B cell (primary cell): ENCODE measurements at regions not wholly inside any gene's neighbourhood (a gene's known extent, or its start where the extent isn't known, plus 50 kb on each side); places are given as distances from the start of the nearest gene placed in this dataset.

Experiments used
- ATAC-seq: fragments of 200-7000 bp; cut with Tn5 transposase; one replicate; pipeline ENCODE4 v1.10.0; 2021; ENCODE audit warnings: low read depth, mild to moderate bottlenecking, moderate number of reproducible peaks, moderate library complexity
- CTCF ChIA-PET: fragments of 350-600 bp; sonication (Branson Sonifier 250); formaldehyde crosslinking; loops from one replicate; lab custom pipeline; 2021; ENCODE audit warnings: antibody characterized with exemption, inconsistent platforms; lab: Charles Lee
- POLR2A ChIA-PET: fragments of 350-600 bp; sonication (Branson Sonifier 250); formaldehyde crosslinking; loops from one replicate; lab custom pipeline; 2021; ENCODE audit warnings: antibody characterized with exemption; lab: Charles Lee
- DNase-seq: peaks from one replicate; pipeline ENCODE4 v3.0.0; 2013
- H2AFZ ChIP-seq: 2 replicates; pipeline ENCODE4 v1.6.1; 2012; ENCODE audit warnings: mild to moderate bottlenecking, low read depth, low read length; ENCODE audit not compliant: insufficient read depth, poor library complexity, severe bottlenecking
- H3K27ac ChIP-seq, 2 donors: 1 replicate in 1 of 2; 2 replicates in 1 of 2; pipeline ENCODE4 v1.5.1; 2012 to 2013; ENCODE audit warnings: low read length in 2 of 2, mild to moderate bottlenecking in 2 of 2, moderate library complexity in 1 of 2
- H3K27me3 ChIP-seq, 4 experiments: fragments of 200-600 bp in 1 of 4; sonication (generic) in 1 of 4; replicated peaks in 1 of 4; 1 replicate in 2 of 4; 2 replicates in 2 of 4; pipeline versions ENCODE4 v1.6.1 to v1.7.0; 2013 to 2016; ENCODE audit warnings: low read length in 3 of 4, mild to moderate bottlenecking in 2 of 4, mixed read lengths in 1 of 4, moderate library complexity in 1 of 4; ENCODE audit not compliant: insufficient read depth in 4 of 4, control insufficient read depth in 3 of 4; ENCODE audit errors: control extremely low read depth in 1 of 4
- H3K36me3 ChIP-seq, 2 experiments: replicated peaks in 1 of 2; 1 replicate in 1 of 2; 2 replicates in 1 of 2; pipeline versions ENCODE4 v1.6.1 to v1.7.1; 2013; ENCODE audit warnings: low read length in 1 of 2; ENCODE audit not compliant: insufficient read depth in 2 of 2, control insufficient read depth in 1 of 2; ENCODE audit errors: control extremely low read depth in 1 of 2, extremely low read depth in 1 of 2
- H3K4me1 ChIP-seq, 2 donors: fragments of 200-600 bp in 1 of 2; sonication (generic) in 1 of 2; 1 replicate in 1 of 2; 2 replicates in 1 of 2; pipeline versions ENCODE4 v1.5.1 to v1.6.1; 2013 to 2017; ENCODE audit warnings: low read length in 2 of 2; ENCODE audit not compliant: control insufficient read depth in 2 of 2, insufficient read depth in 2 of 2
- H3K4me2 ChIP-seq: replicated peaks from 2 replicates; pipeline ENCODE3; 2012; ENCODE audit warnings: mild to moderate bottlenecking, low read depth, low read length; ENCODE audit not compliant: poor library complexity, severe bottlenecking
- H3K4me3 ChIP-seq, 5 experiments: fragments of 200-600 bp in 1 of 5; sonication (generic) in 1 of 5; 1 replicate in 3 of 5; 2 replicates in 2 of 5; pipeline versions ENCODE4 v1.5.1 to v1.7.0; 2011 to 2016; ENCODE audit warnings: low read length in 4 of 5, mild to moderate bottlenecking in 4 of 5, low read depth in 2 of 5, control low read depth in 1 of 5, moderate library complexity in 1 of 5; ENCODE audit not compliant: insufficient read depth in 1 of 5; ENCODE audit errors: control extremely low read depth in 1 of 5, extremely low read depth in 1 of 5
- H3K79me2 ChIP-seq: fragments of 200-600 bp; sonication (generic); one replicate; pipeline ENCODE4 v1.6.0; 2016; ENCODE audit warnings: low read length; ENCODE audit not compliant: control insufficient read depth, insufficient read depth
- H3K9ac ChIP-seq: fragments of 200-600 bp; sonication (generic); 2 replicates; pipeline ENCODE4 v1.6.1; 2017; ENCODE audit warnings: mild to moderate bottlenecking, low read length, moderate library complexity
- H3K9me3 ChIP-seq, 3 donors: one replicate each; pipeline versions ENCODE4 v1.6.1 to v1.7.1; 2013; ENCODE audit warnings: low read length in 2 of 3; ENCODE audit not compliant: control insufficient read depth in 2 of 3, insufficient read depth in 1 of 3; ENCODE audit errors: control extremely low read depth in 1 of 3
- H4K20me1 ChIP-seq: 2 replicates; pipeline ENCODE4 v1.6.0; 2012; ENCODE audit warnings: mild to moderate bottlenecking, low read length; ENCODE audit not compliant: insufficient read depth, control insufficient read depth, poor library complexity, severe bottlenecking
- H3K27ac Mint-ChIP-seq: one replicate; pipeline ENCODE4 v1.8.0; 2021; ENCODE audit warnings: mixed read lengths
- H3K27me3 Mint-ChIP-seq: one replicate; pipeline ENCODE4 v1.8.0; 2021; ENCODE audit warnings: mixed read lengths
- H3K4me1 Mint-ChIP-seq: one replicate; pipeline ENCODE4 v1.8.0; 2021; ENCODE audit warnings: mixed read lengths
- H3K4me3 Mint-ChIP-seq: one replicate; pipeline ENCODE4 v1.8.0; 2021; ENCODE audit warnings: mixed read lengths
- H3K9me3 Mint-ChIP-seq: one replicate; pipeline ENCODE4 v1.8.0; 2022; ENCODE audit warnings: mixed read lengths; ENCODE audit not compliant: insufficient read depth
- CTCF ChIP-seq: fragments of 200-600 bp; IDR thresholded peaks from one replicate; pipeline ENCODE4 v1.8.0; 2022; ENCODE audit warnings: antibody characterized with exemption, mild to moderate bottlenecking
- EZH2 ChIP-seq: IDR thresholded peaks from 2 replicates; pipeline ENCODE4 v1.6.1; 2012; ENCODE audit warnings: borderline replicate concordance, low read depth, mild to moderate bottlenecking, moderate library complexity, low read length; ENCODE audit not compliant: insufficient read depth, poor library complexity, severe bottlenecking
- WGBS: methylation state at CpG from one replicate; pipeline ENCODE4 v1.1.5; 2013; ENCODE audit warnings: missing lambda C conversion rate; ENCODE audit not compliant: insufficient coverage; 5-methylcytosine and 5-hydroxymethylcytosine counted together
- intact Hi-C: fragments of 100-400 bp; cut with micrococcal nuclease; formaldehyde crosslinking; loops from one replicate; pipeline ENCODE4 v1.10.0; 2022

GRCh38 chr9:16052146-16052545 lies 499.3 kb downstream of the CCDC171 start:
- Histone ChIP-seq H3K27ac (no peak overlapping the region), H3K36me3 (no peaks in the 10 kb centered on the region), H3K4me2 (no peak overlapping the region), H3K27me3 (no peaks in the 10 kb centered on the region), H3K9me3 (peaks cover 0 to 3% (median 0%) of the 10 kb centered on the region in 3 donors), H3K9ac (no peak overlapping the region), H3K4me3 (no peak overlapping the region), H3K79me2 (no peaks in the 10 kb centered on the region), H4K20me1 (no peaks in the 10 kb centered on the region), H3K4me1 (no peaks in the 10 kb centered on the region), H2AFZ (no peak overlapping the region)
- Mint-ChIP-seq H3K9me3 (no peaks in the 10 kb centered on the region), H3K4me3 (no peak overlapping the region), H3K27ac (no peak overlapping the region), H3K27me3 (no peaks in the 10 kb centered on the region), H3K4me1 (no peaks in the 10 kb centered on the region)
- POLR2A ChIA-PET = no interaction called here
- DNase-seq = no peak
- no peak for ATAC-seq
- WGBS = 94% methylated on average over 4 of the region's 5 CpGs
- intact Hi-C loops = no loop called here
- TF ChIP-seq EZH2 (no peak), CTCF (no peak)
- CTCF ChIA-PET = no interaction called here

- H3K79me2 ChIP-seq = no peaks in the 10 kb centered on the region
- no peak overlapping the region for H3K27ac ChIP-seq
- no peak overlapping the region for H3K4me3 ChIP-seq
- Mint-ChIP-seq H3K4me1 (no peaks in the 10 kb centered on the region), H3K9me3 (no peaks in the 10 kb centered on the region), H3K4me3 (no peak overlapping the region), H3K27me3 (no peaks in the 10 kb centered on the region), H3K27ac (no peak overlapping the region)
- CTCF ChIA-PET = no interaction called here
- H3K27me3 ChIP-seq = no peaks in the 10 kb centered on the region
- H3K4me1 ChIP-seq = no peaks in the 10 kb centered on the region
- H2AFZ ChIP-seq = no peak overlapping the region
- H3K36me3 ChIP-seq = no peaks in the 10 kb centered on the region
- no peak for ATAC-seq
- intact Hi-C loops = no loop called here
- H3K4me2 ChIP-seq = no peak overlapping the region
- no peaks in the 10 kb centered on the region for H4K20me1 ChIP-seq
- H3K9ac ChIP-seq = no peak overlapping the region
- DNase-seq = no peak
- TF ChIP-seq CTCF (no peak), EZH2 (no peak)
- peaks cover 0 to 3% (median 0%) of the 10 kb centered on the region in 3 donors for H3K9me3 ChIP-seq
- POLR2A ChIA-PET = no interaction called here
- 94% methylated on average over 16 of the region's 16 CpGs for WGBS
Measured at GRCh38 chr9:16052757-16053530, 500.1 kb downstream of the CCDC171 start.
